GM12878 (cell line): ENCODE measurements at regions not wholly inside any gene's neighbourhood (a gene's known extent, or its start where the extent isn't known, plus 50 kb on each side); places are given as distances from the start of the nearest gene placed in this dataset.

Experiments used
- ATAC-seq: fragments of 200-7000 bp; cut with Tn5 transposase; 3 replicates; pipeline ENCODE4 v1.9.1; 2020; ENCODE audit warnings: mild to moderate bottlenecking, moderate library complexity
- BruUV-seq: library from RNA; stranded (reverse); fragments of 400-500 nt; replicated peaks from 2 replicates; lab custom pipeline; 2021; lab: Mats Ljungman, UMichigan
- CTCF ChIA-PET: fragments of 300-600 bp; sonication (Branson Sonifier 250); formaldehyde crosslinking; extraction: SDS; loops from one replicate; lab custom pipeline; 2021; ENCODE audit warnings: inconsistent platforms; lab: Yijun Ruan, JAX
- POLR2A ChIA-PET: fragments of 350-600 bp; formaldehyde crosslinking; extraction: SDS; loops from one replicate; lab custom pipeline; 2021; ENCODE audit warnings: inconsistent platforms; lab: Charles Lee
- RAD21 ChIA-PET: fragments of 300-600 bp; sonication (Branson Sonifier 250); formaldehyde crosslinking; loops from one replicate; lab custom pipeline; 2023; ENCODE audit warnings: antibody characterized with exemption; ENCODE audit not compliant: unreplicated experiment; lab: Charles Lee
- SMC1A ChIA-PET: fragments of 300-600 bp; sonication (Branson Sonifier 250); formaldehyde crosslinking; loops from one replicate; lab custom pipeline; 2023; ENCODE audit not compliant: unreplicated experiment, uncharacterized antibody; lab: Charles Lee
- DNase-seq: peaks from one replicate; pipeline ENCODE4 v3.0.0-alpha.2; 2011; ENCODE audit warnings: low read depth, low spot score
- FAIRE-seq: peaks from 3 replicates; lab custom pipeline; 2011; peaks lifted over from hg19 to GRCh38; lab: Jason Lieb, UNC
- H2AFZ ChIP-seq: 2 replicates; pipeline ENCODE4 v1.6.0; 2011; ENCODE audit warnings: low read depth, low read length, control low read depth; ENCODE audit not compliant: control insufficient read depth
- H3K27ac ChIP-seq: 2 replicates; pipeline ENCODE4 v1.5.1; 2011; ENCODE audit warnings: control low read depth; ENCODE audit not compliant: control insufficient read depth, insufficient read depth
- H3K27me3 ChIP-seq, 2 experiments: replicated peaks in 1 of 2; 2 replicates each; pipeline versions ENCODE4 v1.6.0 to v1.6.1; 2011; ENCODE audit warnings: low read length in 1 of 2; ENCODE audit not compliant: control insufficient read depth in 2 of 2, insufficient read depth in 2 of 2
- H3K36me3 ChIP-seq, 2 experiments: 2 replicates each; pipeline ENCODE4 v1.5.1; 2011; ENCODE audit warnings: low read length in 1 of 2; ENCODE audit not compliant: control insufficient read depth in 2 of 2, insufficient read depth in 2 of 2
- H3K4me1 ChIP-seq: 2 replicates; pipeline ENCODE4 v1.6.1; 2011; ENCODE audit warnings: mild to moderate bottlenecking, low read length, moderate library complexity, mixed read lengths; ENCODE audit not compliant: control insufficient read depth, insufficient read depth
- H3K4me2 ChIP-seq: 2 replicates; pipeline ENCODE4 v1.6.0; 2011; ENCODE audit warnings: control low read depth; ENCODE audit not compliant: control insufficient read depth, insufficient read depth
- H3K4me3 ChIP-seq: fragments of 200-600 bp; sonication (generic); 2 replicates; pipeline ENCODE4 v1.5.1; 2016
- H3K79me2 ChIP-seq: 2 replicates; pipeline ENCODE4 v1.6.0; 2011; ENCODE audit warnings: low read length; ENCODE audit not compliant: control insufficient read depth, insufficient read depth
- H3K9ac ChIP-seq: 2 replicates; pipeline ENCODE4 v1.8.0; 2011; ENCODE audit warnings: low read length, control low read depth, mixed read lengths; ENCODE audit not compliant: control insufficient read depth, insufficient read depth
- H3K9me3 ChIP-seq: replicated peaks from 3 replicates; pipeline ENCODE4 v1.5.1; 2011; ENCODE audit warnings: mild to moderate bottlenecking, low read length; ENCODE audit not compliant: control insufficient read depth, insufficient read depth
- H4K20me1 ChIP-seq: 2 replicates; pipeline ENCODE4 v1.6.0; 2011; ENCODE audit not compliant: control insufficient read depth, insufficient read depth
- CHD1 ChIP-seq: IDR thresholded peaks from 2 replicates; pipeline ENCODE4 v1.6.1; 2012; ENCODE audit warnings: low read depth, low read length, improper control_type of control experiment
- CHD2 ChIP-seq: IDR thresholded peaks from 2 replicates; pipeline ENCODE4 v1.6.1; 2011; ENCODE audit warnings: low read depth, low read length, improper control_type of control experiment, borderline replicate concordance
- DPF2 ChIP-seq: fragments of 450-650 bp; IDR thresholded peaks from 2 replicates; pipeline ENCODE4 v1.6.1; 2017; ENCODE audit warnings: mild to moderate bottlenecking
- EP300 ChIP-seq, 2 experiments: fragments of 150-350 bp in 1 of 2; IDR thresholded peaks; 2 replicates each; pipeline ENCODE4 v1.6.1; 2011 to 2012; ENCODE audit warnings: low read depth in 2 of 2, low read length in 2 of 2, borderline replicate concordance in 1 of 2, improper control_type of control experiment in 1 of 2, inconsistent platforms in 1 of 2; ENCODE audit not compliant: control insufficient read depth in 1 of 2
- ESRRA ChIP-seq: IDR thresholded peaks from 2 replicates; pipeline ENCODE4 v1.6.1; 2012; ENCODE audit warnings: mild to moderate bottlenecking, low read length, improper control_type of control experiment
- HCFC1 ChIP-seq: fragments of 150-350 bp; IDR thresholded peaks from 2 replicates; pipeline ENCODE4 v1.6.1; 2014; ENCODE audit warnings: low read length
- HDAC6 ChIP-seq: fragments of 200-600 bp; sonication (generic); IDR thresholded peaks from one replicate; pipeline ENCODE4 v1.8.0; 2017; ENCODE audit warnings: antibody characterized with exemption; ENCODE audit not compliant: unreplicated experiment
- IRF4 ChIP-seq: IDR thresholded peaks from 2 replicates; pipeline ENCODE4 v1.6.1; 2011; ENCODE audit warnings: low read depth, low read length
- NR2F1 ChIP-seq: fragments of 450-650 bp; conservative IDR thresholded peaks from 2 replicates; pipeline ENCODE4 v1.6.1; 2017; ENCODE audit warnings: mild to moderate bottlenecking
- SMAD1 ChIP-seq: fragments of 450-650 bp; IDR thresholded peaks from 2 replicates; pipeline ENCODE4 v1.6.1; 2018; ENCODE audit warnings: mild to moderate bottlenecking, low read depth; ENCODE audit not compliant: partially characterized antibody
- SREBF2 ChIP-seq: IDR thresholded peaks from 2 replicates; pipeline ENCODE4 v1.6.1; 2012; ENCODE audit warnings: mild to moderate bottlenecking, low read length
- TARDBP ChIP-seq: IDR thresholded peaks from 2 replicates; pipeline ENCODE4 v1.6.1; 2016; ENCODE audit warnings: borderline replicate concordance
- TCF7 ChIP-seq: IDR thresholded peaks from 2 replicates; pipeline ENCODE4 v1.6.1; 2014; ENCODE audit warnings: antibody characterized with exemption, borderline replicate concordance
- ZBTB11 ChIP-seq: fragments of 450-650 bp; formaldehyde crosslinking; IDR thresholded peaks from 2 replicates; pipeline ENCODE4 v1.5.0; 2022; ENCODE audit warnings: mild to moderate bottlenecking, missing genetic modification characterization
- WGBS: methylation state at CpG from one replicate; pipeline ENCODE4 v1.1.6; 2016; ENCODE audit warnings: low lambda C conversion rate; ENCODE audit not compliant: insufficient replicate concordance, insufficient coverage; ENCODE audit errors: missing lambda C conversion rate; 5-methylcytosine and 5-hydroxymethylcytosine counted together
- in situ Hi-C: fragments of 300-500 bp; cut with MboI; formaldehyde crosslinking; loops from 9 replicates; pipeline ENCODE4 v1.14.3; 2018; ENCODE audit warnings: mixed read lengths
- intact Hi-C: fragments of 100-400 bp; cut with micrococcal nuclease; formaldehyde crosslinking; loops from one replicate; pipeline ENCODE4 v1.14.2; 2022; ENCODE audit not compliant: unreplicated experiment

- no TSS peak for BruUV-seq
- no peak overlapping the region for H3K4me2 ChIP-seq
- intact Hi-C loops (no loop called here), in situ Hi-C loops (no loop called here)
- DNase-seq (no peak), FAIRE-seq (peak; percentile 52), ATAC-seq (no peak)
- H3K4me3 ChIP-seq = no peak overlapping the region
- POLR2A ChIA-PET = no interaction called here
- no peaks in the 10 kb centered on the region for H3K4me1 ChIP-seq
- no peaks in the 10 kb centered on the region for H3K36me3 ChIP-seq
- no peaks in the 10 kb centered on the region for H3K9me3 ChIP-seq
- H3K9ac ChIP-seq = no peak overlapping the region
- RAD21 ChIA-PET = no interaction called here
- no peaks in the 10 kb centered on the region for H4K20me1 ChIP-seq
- SMC1A ChIA-PET = no interaction called here
- no peaks in the 10 kb centered on the region for H3K79me2 ChIP-seq
- no peak overlapping the region for H2AFZ ChIP-seq
- no peak overlapping the region for H3K27ac ChIP-seq
- TF ChIP-seq ESRRA (no peak), CHD2 (no peak), TARDBP (no peak), EP300 (IDR thresholded peaks at IDR 0.05; ENCODE audit: borderline replicate concordance in 1 of 2, control insufficient read depth in 1 of 2, low read depth in 2 of 2, low read length in 2 of 2) (no peak), CHD1 (no peak), SMAD1 (no peak), SREBF2 (no peak), IRF4 (no peak), HCFC1 (no peak), DPF2 (no peak), TCF7 (no peak), NR2F1 (no peak), ZBTB11 (CRISPR knock-in tag) (no peak), HDAC6 (no peak)
- no peaks in the 10 kb centered on the region for H3K27me3 ChIP-seq
- CTCF ChIA-PET = no interaction called here
- WGBS = 4% methylated on average over 1 of the region's 1 CpG
Observed at GRCh38 chr4:147220833-147221232, 260.1 kb upstream of the EDNRA start.
